ENCODE measurements at regions not wholly inside any gene's neighbourhood (a gene's known extent, or its start where the extent isn't known, plus 50 kb on each side); places are given as distances from the start of the nearest gene placed in this dataset.

DNA sequence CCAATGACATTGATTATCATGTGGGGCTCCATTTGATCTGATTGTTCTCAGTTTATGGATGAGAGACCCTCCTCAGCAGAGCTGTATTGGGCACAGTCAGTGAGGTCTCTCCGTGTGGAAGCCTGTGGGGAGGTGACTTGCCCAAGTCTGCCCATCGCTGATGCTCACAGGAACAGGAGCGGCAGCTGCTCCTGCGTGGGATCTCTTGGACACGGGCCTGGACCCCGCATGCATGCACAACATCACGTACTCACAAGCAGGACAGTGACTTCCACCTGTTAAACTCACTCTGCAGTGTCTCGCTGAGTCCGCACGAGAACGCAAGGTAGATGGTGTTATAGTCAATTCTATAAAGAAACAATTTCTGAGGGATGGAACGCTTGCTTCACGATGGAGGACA lies 55.0 kb downstream of the KCNF1 start:
- TF ChIP-seq, protein P1, sequence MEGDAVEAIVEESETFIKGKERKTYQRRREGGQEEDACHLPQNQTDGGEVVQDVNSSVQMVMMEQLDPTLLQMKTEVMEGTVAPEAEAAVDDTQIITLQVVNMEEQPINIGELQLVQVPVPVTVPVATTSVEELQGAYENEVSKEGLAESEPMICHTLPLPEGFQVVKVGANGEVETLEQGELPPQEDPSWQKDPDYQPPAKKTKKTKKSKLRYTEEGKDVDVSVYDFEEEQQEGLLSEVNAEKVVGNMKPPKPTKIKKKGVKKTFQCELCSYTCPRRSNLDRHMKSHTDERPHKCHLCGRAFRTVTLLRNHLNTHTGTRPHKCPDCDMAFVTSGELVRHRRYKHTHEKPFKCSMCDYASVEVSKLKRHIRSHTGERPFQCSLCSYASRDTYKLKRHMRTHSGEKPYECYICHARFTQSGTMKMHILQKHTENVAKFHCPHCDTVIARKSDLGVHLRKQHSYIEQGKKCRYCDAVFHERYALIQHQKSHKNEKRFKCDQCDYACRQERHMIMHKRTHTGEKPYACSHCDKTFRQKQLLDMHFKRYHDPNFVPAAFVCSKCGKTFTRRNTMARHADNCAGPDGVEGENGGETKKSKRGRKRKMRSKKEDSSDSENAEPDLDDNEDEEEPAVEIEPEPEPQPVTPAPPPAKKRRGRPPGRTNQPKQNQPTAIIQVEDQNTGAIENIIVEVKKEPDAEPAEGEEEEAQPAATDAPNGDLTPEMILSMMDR (IDR thresholded peaks at IDR 0.05): no peak
- TF ChIP-seq POLR2A (IDR thresholded peaks at IDR 0.05): no peak

All from heart left ventricle (tissue), 13 donors.